Tibial nerve (tissue), 4 donors: ENCODE measurements at regions not wholly inside any gene's neighbourhood (a gene's known extent, or its start where the extent isn't known, plus 50 kb on each side); places are given as distances from the start of the nearest gene placed in this dataset.
A peak's percentile ranks its signal among the peaks of the same experiment; 100 is the strongest.

ENCODE experiments used
- DNase-seq, 2 donors: peaks; one replicate each; pipeline ENCODE4 v3.0.0-alpha.2; 2019; ENCODE audit warnings: low spot score in 2 of 2
- H3K27ac ChIP-seq, 4 donors: fragments of 200-600 bp; sonication (generic) in 3 of 4; one replicate each; pipeline ENCODE4 v1.5.1; 2017 to 2019; ENCODE audit warnings: mild to moderate bottlenecking in 1 of 4
- H3K27me3 ChIP-seq, 2 donors: fragments of 200-600 bp; sonication (generic) in 1 of 2; one replicate each; pipeline versions ENCODE4 v1.5.1 to v1.6.0; 2017 to 2019
- H3K36me3 ChIP-seq, 3 donors: fragments of 200-600 bp; sonication (generic); one replicate each; pipeline ENCODE4 v1.5.1; 2018 to 2019
- H3K4me1 ChIP-seq, 4 donors: fragments of 200-600 bp; sonication (generic) in 3 of 4; one replicate each; pipeline ENCODE4 v1.5.1; 2017 to 2019
- H3K4me3 ChIP-seq, 4 donors: fragments of 200-600 bp; sonication (generic) in 3 of 4; one replicate each; pipeline ENCODE4 v1.5.1; 2017 to 2019; ENCODE audit warnings: mild to moderate bottlenecking in 1 of 4, moderate library complexity in 1 of 4
- H3K9me3 ChIP-seq, 4 donors: fragments of 200-600 bp; sonication (generic) in 3 of 4; one replicate each; pipeline ENCODE4 v1.5.1; 2017 to 2019
- EP300 ChIP-seq, 2 donors: sonication (generic); formaldehyde crosslinking; IDR thresholded peaks; one replicate each; pipeline ENCODE4 v1.6.1; 2017; ENCODE audit warnings: antibody characterized with exemption in 2 of 2, mild to moderate bottlenecking in 1 of 2
- POLR2A ChIP-seq, 2 donors: fragments of 450-650 bp; IDR thresholded peaks; one replicate each; pipeline ENCODE4 v1.6.1; 2017; ENCODE audit warnings: antibody characterized with exemption in 2 of 2, mild to moderate bottlenecking in 2 of 2, moderate library complexity in 2 of 2
- WGBS, 2 donors: methylation state at CpG; one replicate each; pipeline ENCODE4 v1.1.5; 2018; 5-methylcytosine and 5-hydroxymethylcytosine counted together
- TF ChIP-seq, protein P1 (sequence below), 5 experiments: fragments of 200-600 bp in 3 of 5; fragments of 450-650 bp in 2 of 5; sonication (generic) in 3 of 5; IDR thresholded peaks; one replicate each; pipeline ENCODE4 v1.5.1; 2016 to 2019; ENCODE audit warnings: antibody characterized with exemption in 5 of 5, mild to moderate bottlenecking in 3 of 5, moderate library complexity in 2 of 5

DNA sequence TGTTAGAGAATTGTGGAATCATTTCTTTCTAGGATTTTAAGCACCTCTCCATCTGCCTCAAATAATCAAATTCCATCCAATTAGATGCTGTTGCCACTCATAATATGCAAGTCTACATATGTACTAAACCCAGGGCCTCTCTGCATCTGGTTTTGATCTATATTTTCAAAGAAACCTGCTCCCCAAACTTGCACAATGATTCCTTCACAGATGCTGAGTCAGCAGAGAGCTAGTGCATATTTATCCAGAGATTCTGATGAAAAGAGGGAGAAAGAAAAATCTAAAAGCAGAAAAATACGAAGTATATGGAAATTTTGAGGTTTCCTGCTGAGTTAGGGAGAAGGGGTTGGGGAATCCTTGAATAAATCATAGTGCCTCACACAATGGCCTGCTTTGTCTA lies 235.1 kb upstream of the RBFOX1 start:
- Histone ChIP-seq H3K4me1 (peaks cover 0 to 11% (median 0%) of the 10 kb centered on the region in 4 donors), H3K9me3 (no peaks in the 10 kb centered on the region), H3K4me3 (no peak overlapping the region), H3K27me3 (no peaks in the 10 kb centered on the region), H3K27ac (no peak overlapping the region), H3K36me3 (no peaks in the 10 kb centered on the region)
- DNase-seq: no peak
- TF ChIP-seq EP300 (IDR thresholded peaks at IDR 0.05) (no peak), POLR2A (IDR thresholded peaks at IDR 0.05) (no peak)
- 2 to 14% methylated on average over 1 of the region's 1 CpG for WGBS, 2 donors

DNA sequence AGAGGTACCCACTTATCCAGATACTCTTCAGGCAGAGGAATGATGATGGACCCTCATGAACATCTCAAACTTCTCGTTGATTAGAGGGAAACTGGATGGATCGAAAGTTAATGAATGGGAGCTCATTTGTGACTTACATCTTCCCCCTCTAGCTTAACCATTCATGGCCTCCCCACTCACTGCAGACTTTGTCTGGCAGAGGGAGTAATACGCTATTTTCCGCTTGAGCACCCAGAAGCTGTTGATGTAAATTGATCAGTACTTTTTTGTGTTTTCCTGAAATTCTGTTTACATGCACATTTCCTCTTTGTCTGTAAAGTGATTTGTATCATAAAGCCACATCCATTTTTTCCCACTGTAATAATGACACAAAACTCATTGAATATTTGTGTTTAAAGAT lies 239.1 kb upstream of the RBFOX1 start:
- no peaks in the 10 kb centered on the region for H3K36me3 ChIP-seq
- no peaks in the 10 kb centered on the region for H3K27me3 ChIP-seq
- 82 to 91% methylated on average over 4 of the region's 4 CpGs for WGBS, 2 donors
- no peak overlapping the region for H3K27ac ChIP-seq
- DNase-seq: no peak
- no peaks in the 10 kb centered on the region for H3K9me3 ChIP-seq
- peaks cover 0 to 11% (median 0%) of the 10 kb centered on the region in 4 donors for H3K4me1 ChIP-seq
- H3K4me3 ChIP-seq: no peak overlapping the region
- TF ChIP-seq POLR2A (IDR thresholded peaks at IDR 0.05) (no peak), EP300 (IDR thresholded peaks at IDR 0.05) (no peak)
- TF ChIP-seq, protein P1, sequence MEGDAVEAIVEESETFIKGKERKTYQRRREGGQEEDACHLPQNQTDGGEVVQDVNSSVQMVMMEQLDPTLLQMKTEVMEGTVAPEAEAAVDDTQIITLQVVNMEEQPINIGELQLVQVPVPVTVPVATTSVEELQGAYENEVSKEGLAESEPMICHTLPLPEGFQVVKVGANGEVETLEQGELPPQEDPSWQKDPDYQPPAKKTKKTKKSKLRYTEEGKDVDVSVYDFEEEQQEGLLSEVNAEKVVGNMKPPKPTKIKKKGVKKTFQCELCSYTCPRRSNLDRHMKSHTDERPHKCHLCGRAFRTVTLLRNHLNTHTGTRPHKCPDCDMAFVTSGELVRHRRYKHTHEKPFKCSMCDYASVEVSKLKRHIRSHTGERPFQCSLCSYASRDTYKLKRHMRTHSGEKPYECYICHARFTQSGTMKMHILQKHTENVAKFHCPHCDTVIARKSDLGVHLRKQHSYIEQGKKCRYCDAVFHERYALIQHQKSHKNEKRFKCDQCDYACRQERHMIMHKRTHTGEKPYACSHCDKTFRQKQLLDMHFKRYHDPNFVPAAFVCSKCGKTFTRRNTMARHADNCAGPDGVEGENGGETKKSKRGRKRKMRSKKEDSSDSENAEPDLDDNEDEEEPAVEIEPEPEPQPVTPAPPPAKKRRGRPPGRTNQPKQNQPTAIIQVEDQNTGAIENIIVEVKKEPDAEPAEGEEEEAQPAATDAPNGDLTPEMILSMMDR (IDR thresholded peaks at IDR 0.05): no peak

- Histone ChIP-seq H3K27ac (no peak overlapping the region), H3K27me3 (no peaks in the 10 kb centered on the region), H3K4me3 (no peak overlapping the region), H3K4me1 (peaks cover 0 to 3% (median 0%) of the 10 kb centered on the region in 4 donors), H3K9me3 (no peaks in the 10 kb centered on the region), H3K36me3 (no peaks in the 10 kb centered on the region)
- WGBS, 2 donors: 34 to 36% methylated on average over 9 of the region's 9 CpGs
- TF ChIP-seq POLR2A (IDR thresholded peaks at IDR 0.05) (no peak), EP300 (IDR thresholded peaks at IDR 0.05) (no peak)
- no peak for DNase-seq
Observed at GRCh38 chr16:7090628-7091115, 242.0 kb upstream of the RBFOX1 start.

DNA sequence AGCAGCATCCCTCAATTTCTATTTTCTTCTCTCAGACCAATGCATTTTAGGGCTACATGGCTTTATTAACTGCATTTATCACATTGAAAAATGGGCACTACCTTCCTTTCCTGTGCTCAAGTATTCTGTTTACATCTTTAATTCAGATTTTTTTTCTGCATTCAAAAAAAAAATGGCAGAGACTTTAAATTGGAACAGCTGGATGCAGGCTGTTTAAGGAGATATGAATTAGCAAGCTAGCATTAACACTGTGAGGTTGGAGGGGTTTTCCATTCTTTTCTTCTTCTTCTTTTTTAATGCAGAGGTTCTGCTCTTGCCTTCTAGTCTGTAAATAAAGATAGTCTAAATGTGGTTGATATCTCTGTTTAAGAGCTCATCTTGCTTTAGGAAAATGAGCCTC lies 242.9 kb upstream of the RBFOX1 start:
- Histone ChIP-seq H3K36me3 (no peaks in the 10 kb centered on the region), H3K9me3 (no peaks in the 10 kb centered on the region), H3K4me3 (no peak overlapping the region), H3K4me1 (peaks cover 0 to 3% (median 0%) of the 10 kb centered on the region in 4 donors), H3K27ac (no peak overlapping the region), H3K27me3 (no peaks in the 10 kb centered on the region)
- TF ChIP-seq POLR2A (IDR thresholded peaks at IDR 0.05): no peak
- TF ChIP-seq, protein P1 (IDR thresholded peaks at IDR 0.05): no peak
- TF ChIP-seq EP300 (IDR thresholded peaks at IDR 0.05): no peak
- DNase-seq: no peak

DNA sequence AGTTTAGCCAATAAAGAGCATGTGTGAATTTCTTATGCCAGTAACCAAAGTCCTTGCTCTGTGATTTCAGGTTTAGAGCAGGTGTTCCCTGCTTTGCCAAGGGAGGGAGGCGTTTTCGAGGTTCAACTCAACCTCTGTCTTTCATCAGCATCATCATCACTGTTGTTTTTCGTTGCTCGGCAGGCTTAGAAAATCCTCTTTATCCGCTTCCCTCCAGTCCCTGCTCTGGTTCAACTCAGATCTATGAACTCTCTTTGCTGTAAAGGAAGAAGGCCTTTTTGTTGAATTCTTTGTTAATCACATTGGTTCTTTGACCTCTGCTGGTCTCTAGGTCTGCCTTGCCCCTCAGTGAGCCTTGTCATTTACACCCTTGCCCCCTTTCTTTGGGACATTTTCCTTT lies 243.9 kb upstream of the RBFOX1 start:
- Histone ChIP-seq H3K36me3 (no peaks in the 10 kb centered on the region), H3K27me3 (no peaks in the 10 kb centered on the region), H3K4me3 (no peak overlapping the region), H3K4me1 (peaks cover 0 to 3% (median 0%) of the 10 kb centered on the region in 4 donors), H3K9me3 (no peaks in the 10 kb centered on the region), H3K27ac (no peak overlapping the region)
- no peak for TF ChIP-seq POLR2A (IDR thresholded peaks at IDR 0.05)
- no peak for TF ChIP-seq EP300 (IDR thresholded peaks at IDR 0.05)
- TF ChIP-seq, protein P1 (IDR thresholded peaks at IDR 0.05): no peak
- 43 to 45% methylated on average over 5 of the region's 5 CpGs for WGBS, 2 donors
- DNase-seq: no peak

DNA sequence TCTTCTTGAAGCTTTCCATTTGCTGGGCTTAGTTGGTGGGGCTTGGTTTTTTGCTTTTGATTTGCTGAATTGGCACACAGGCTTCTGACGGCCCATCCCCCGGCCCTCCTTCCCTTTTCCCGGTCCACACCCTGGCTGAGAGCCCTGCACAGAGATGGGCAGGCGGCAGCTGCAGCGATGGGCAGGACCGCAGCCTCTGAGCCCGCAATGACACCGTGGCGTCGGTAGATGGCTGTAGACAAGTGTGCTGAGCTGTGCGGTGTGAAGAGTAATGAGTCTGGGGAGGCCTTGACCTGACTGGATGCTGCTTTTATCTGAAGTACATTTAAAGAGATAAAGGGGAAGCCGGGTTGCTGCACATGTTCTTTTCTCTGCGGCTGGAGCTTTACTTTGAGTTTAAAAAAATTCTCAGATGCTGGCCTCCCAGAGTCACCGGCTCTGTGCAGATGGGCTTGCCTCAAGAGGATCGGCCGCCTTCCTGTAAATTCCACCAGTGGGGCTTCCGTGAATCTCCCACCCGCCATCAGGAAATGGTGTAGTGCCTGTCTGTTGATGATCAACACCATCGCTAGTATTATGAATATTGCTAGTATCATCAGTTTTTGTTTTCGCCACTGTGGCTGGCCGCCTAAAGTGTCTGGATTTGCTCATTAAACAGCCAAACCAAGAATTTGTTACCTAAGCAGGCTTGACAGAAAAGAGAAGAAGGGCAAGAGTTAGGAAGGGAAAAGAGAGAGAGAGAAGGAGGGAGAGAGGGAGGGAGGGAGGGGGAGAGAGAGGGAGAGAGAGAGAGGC lies 245.6 kb upstream of the RBFOX1 start:
- no peak for DNase-seq
- Histone ChIP-seq H3K27me3 (no peaks in the 10 kb centered on the region), H3K4me1 (peaks cover 0 to 3% (median 0%) of the 10 kb centered on the region in 4 donors), H3K4me3 (no peak overlapping the region), H3K27ac (no peak overlapping the region), H3K9me3 (no peaks in the 10 kb centered on the region), H3K36me3 (no peaks in the 10 kb centered on the region)
- WGBS, 2 donors: 20 to 26% methylated on average over 21 of the region's 21 CpGs
- TF ChIP-seq, protein P1 (IDR thresholded peaks at IDR 0.05): peak in 1 of 5 experiments; percentile 39
- TF ChIP-seq POLR2A (IDR thresholded peaks at IDR 0.05): no peak
